Right atrium auricular region (tissue), 2 donors: ENCODE measurements at regions not wholly inside any gene's neighbourhood (a gene's known extent, or its start where the extent isn't known, plus 50 kb on each side); places are given as distances from the start of the nearest gene placed in this dataset.

Experiments used
- DNase-seq: peaks from one replicate; pipeline ENCODE4 v3.0.0-alpha.2; 2019; ENCODE audit warnings: low spot score
- H3K27ac ChIP-seq, 2 donors: fragments of 200-600 bp; sonication (generic); 1 replicate in 1 of 2; 2 replicates in 1 of 2; pipeline ENCODE4 v1.5.1; 2016 to 2019
- H3K27me3 ChIP-seq, 2 donors: fragments of 200-600 bp; sonication (generic); one replicate each; pipeline versions ENCODE4 v1.5.1 to v1.6.0; 2017 to 2019
- H3K36me3 ChIP-seq: fragments of 200-600 bp; sonication (generic); one replicate; pipeline ENCODE4 v1.5.1; 2016
- H3K4me1 ChIP-seq, 2 donors: fragments of 200-600 bp; sonication (generic); one replicate each; pipeline versions ENCODE4 v1.5.1 to v1.6.0; 2017 to 2019
- H3K4me3 ChIP-seq, 2 donors: fragments of 200-600 bp; sonication (generic); 1 replicate in 1 of 2; 2 replicates in 1 of 2; pipeline ENCODE4 v1.5.1; 2017 to 2019; ENCODE audit warnings: mild to moderate bottlenecking in 1 of 2, moderate library complexity in 1 of 2
- H3K9me3 ChIP-seq, 2 donors: fragments of 200-600 bp; sonication (generic); one replicate each; pipeline ENCODE4 v1.5.1; 2019
- CTCF ChIP-seq, 2 donors: fragments of 200-600 bp; sonication (generic); IDR thresholded peaks; one replicate each; pipeline ENCODE4 v1.5.1; 2019; ENCODE audit warnings: antibody characterized with exemption in 2 of 2

- Histone ChIP-seq H3K27me3 (no peaks in the 10 kb centered on the region), H3K36me3 (no peaks in the 10 kb centered on the region), H3K4me3 (no peak overlapping the region), H3K4me1 (no peaks in the 10 kb centered on the region), H3K27ac (no peak overlapping the region), H3K9me3 (no peaks in the 10 kb centered on the region)
- no peak for TF ChIP-seq CTCF (IDR thresholded peaks at IDR 0.05)
- no peak for DNase-seq
Observed at GRCh38 chr3:117234331-117234730, 524.8 kb downstream of the TUSC7 start.

GRCh38 chr3:117235304-117235703, 525.7 kb downstream of the TUSC7 start:
- TF ChIP-seq CTCF (IDR thresholded peaks at IDR 0.05): no peak
- DNase-seq: no peak
- Histone ChIP-seq H3K9me3 (no peaks in the 10 kb centered on the region), H3K4me3 (no peak overlapping the region), H3K27ac (no peak overlapping the region), H3K4me1 (no peaks in the 10 kb centered on the region), H3K27me3 (no peaks in the 10 kb centered on the region), H3K36me3 (no peaks in the 10 kb centered on the region)

- no peak for DNase-seq
- H3K4me1 ChIP-seq: no peaks in the 10 kb centered on the region
Observed at GRCh38 chr3:117238806-117239205, 529.2 kb downstream of the TUSC7 start.

GRCh38 chr3:117243657-117244056, 534.1 kb downstream of the TUSC7 start:
- no peaks in the 10 kb centered on the region for H3K27me3 ChIP-seq
- no peaks in the 10 kb centered on the region for H3K4me1 ChIP-seq
- no peaks in the 10 kb centered on the region for H3K9me3 ChIP-seq
- TF ChIP-seq CTCF (IDR thresholded peaks at IDR 0.05): no peak
- H3K4me3 ChIP-seq: no peak overlapping the region
- no peak for DNase-seq
- no peaks in the 10 kb centered on the region for H3K36me3 ChIP-seq
- H3K27ac ChIP-seq: no peak overlapping the region

More at GRCh38 chr3:117238806-117239205, 529.2 kb downstream of the TUSC7 start:
- no peak overlapping the region for H3K27ac ChIP-seq
- no peaks in the 10 kb centered on the region for H3K36me3 ChIP-seq
- no peak overlapping the region for H3K4me3 ChIP-seq
- no peaks in the 10 kb centered on the region for H3K27me3 ChIP-seq
- H3K9me3 ChIP-seq: no peaks in the 10 kb centered on the region
- no peak for TF ChIP-seq CTCF (IDR thresholded peaks at IDR 0.05)

- Histone ChIP-seq H3K36me3 (no peaks in the 10 kb centered on the region), H3K4me3 (no peak overlapping the region), H3K27ac (no peak overlapping the region), H3K27me3 (no peaks in the 10 kb centered on the region), H3K4me1 (no peaks in the 10 kb centered on the region), H3K9me3 (no peaks in the 10 kb centered on the region)
- DNase-seq: no peak
- no peak for TF ChIP-seq CTCF (IDR thresholded peaks at IDR 0.05)
Observed at GRCh38 chr3:117246771-117247555, 537.4 kb downstream of the TUSC7 start.

GRCh38 chr3:117248153-117248552, 538.6 kb downstream of the TUSC7 start:
- no peak overlapping the region for H3K4me3 ChIP-seq
- H3K4me1 ChIP-seq: no peaks in the 10 kb centered on the region
- no peak for TF ChIP-seq CTCF (IDR thresholded peaks at IDR 0.05)
- no peaks in the 10 kb centered on the region for H3K27me3 ChIP-seq
- DNase-seq: no peak
- no peaks in the 10 kb centered on the region for H3K36me3 ChIP-seq
- no peaks in the 10 kb centered on the region for H3K9me3 ChIP-seq
- H3K27ac ChIP-seq: no peak overlapping the region
